HL-60 (cell line): ENCODE measurements at regions not wholly inside any gene's neighbourhood (a gene's known extent, or its start where the extent isn't known, plus 50 kb on each side); places are given as distances from the start of the nearest gene placed in this dataset.

Source experiments
- DNase-seq, 2 experiments: peaks; one replicate each; pipeline ENCODE4 v3.0.0-alpha.2; 2010 to 2020; ENCODE audit warnings: low read depth in 1 of 2, low spot score in 1 of 2
- H3K27ac ChIP-seq: fragments of 250-450 bp; sonication (Bioruptor Pico); replicated peaks from 2 replicates; pipeline ENCODE4 v1.5.1; 2020; ENCODE audit warnings: mild to moderate bottlenecking, moderate library complexity
- H3K27me3 ChIP-seq: fragments of 250-450 bp; sonication (Bioruptor Pico); 2 replicates; pipeline ENCODE4 v1.5.1; 2021; ENCODE audit warnings: mild to moderate bottlenecking, moderate library complexity; ENCODE audit not compliant: insufficient read depth, poor library complexity, severe bottlenecking
- H3K4me3 ChIP-seq: replicated peaks from 2 replicates; pipeline ENCODE4 v1.5.1; 2011; ENCODE audit warnings: mild to moderate bottlenecking, control low read depth, low read length; ENCODE audit not compliant: insufficient read depth
- CTCF ChIP-seq: IDR thresholded peaks from one replicate; pipeline ENCODE4 v1.5.1; 2011; ENCODE audit warnings: low read length, control low read depth, inconsistent platforms; ENCODE audit not compliant: insufficient read depth
- GABPA ChIP-seq: IDR thresholded peaks from 2 replicates; pipeline ENCODE4 v1.6.1; 2012; ENCODE audit warnings: low read depth
- POLR2AphosphoS5 ChIP-seq: IDR thresholded peaks from 2 replicates; pipeline ENCODE4 v1.6.1; 2012; ENCODE audit warnings: low read depth
- REST ChIP-seq: IDR thresholded peaks from 2 replicates; pipeline ENCODE4 v1.6.1; 2012; ENCODE audit warnings: low read depth; ENCODE audit not compliant: insufficient replicate concordance
- SPI1 ChIP-seq: IDR thresholded peaks from 2 replicates; pipeline ENCODE4 v1.6.1; 2012; ENCODE audit warnings: low read depth, mild to moderate bottlenecking, borderline replicate concordance

GRCh38 chr5:121175986-121176385 lies 675.7 kb upstream of the FTMT start:
- no peak for DNase-seq

GRCh38 chr5:121182788-121183490 lies 668.7 kb upstream of the FTMT start:
- TF ChIP-seq REST (no peak), CTCF (no peak), SPI1 (no peak), POLR2AphosphoS5 (no peak), GABPA (no peak)
- peak in 1 of 2 experiments; percentile 48 for DNase-seq
- no peaks in the 10 kb centered on the region for H3K27me3 ChIP-seq
- H3K4me3 ChIP-seq: no peak overlapping the region
- H3K27ac ChIP-seq: no peak overlapping the region

More at GRCh38 chr5:121175986-121176385, 675.7 kb upstream of the FTMT start:
- Histone ChIP-seq H3K27ac (no peak overlapping the region), H3K27me3 (no peaks in the 10 kb centered on the region), H3K4me3 (no peak overlapping the region)
- TF ChIP-seq SPI1 (no peak), POLR2AphosphoS5 (no peak), CTCF (no peak), REST (no peak), GABPA (no peak)

- no peak overlapping the region for H3K27ac ChIP-seq
- no peak for TF ChIP-seq REST
- no peak for TF ChIP-seq SPI1
- no peak overlapping the region for H3K4me3 ChIP-seq
- no peaks in the 10 kb centered on the region for H3K27me3 ChIP-seq
- no peak for DNase-seq
These were observed 662.8 kb upstream of the FTMT start for GRCh38 chr5:121188849-121189248.
